ENCODE measurements at regions not wholly inside any gene's neighbourhood (a gene's known extent, or its start where the extent isn't known, plus 50 kb on each side); places are given as distances from the start of the nearest gene placed in this dataset.

DNA sequence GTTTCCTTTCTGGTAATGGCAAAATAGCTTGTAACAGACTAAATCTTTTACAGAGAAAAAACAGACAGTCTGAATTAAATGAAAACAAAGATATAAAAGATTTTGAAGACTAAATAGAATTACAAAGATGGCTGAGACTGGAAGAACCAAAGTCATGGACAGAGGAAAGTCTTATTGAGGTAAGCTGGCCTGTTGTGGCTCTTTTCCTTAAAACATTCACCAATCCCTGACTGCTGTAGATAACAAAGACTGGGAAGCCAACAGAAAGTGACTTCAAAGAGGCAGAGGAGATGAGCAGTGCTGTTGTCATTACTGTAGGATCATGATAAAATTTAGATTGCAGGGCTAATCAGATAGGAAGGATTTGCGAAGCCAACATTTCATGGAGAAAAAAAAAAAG, 517.0 kb downstream of the KIF2B start:
- H3K4me1 ChIP-seq (ENCODE audit: control insufficient read depth in 4 of 4, insufficient read depth in 4 of 4, low read length in 3 of 4), result no peaks in the 10 kb centered on the region
- TF ChIP-seq HNF4G (IDR thresholded peaks at IDR 0.05), result no peak

DNA sequence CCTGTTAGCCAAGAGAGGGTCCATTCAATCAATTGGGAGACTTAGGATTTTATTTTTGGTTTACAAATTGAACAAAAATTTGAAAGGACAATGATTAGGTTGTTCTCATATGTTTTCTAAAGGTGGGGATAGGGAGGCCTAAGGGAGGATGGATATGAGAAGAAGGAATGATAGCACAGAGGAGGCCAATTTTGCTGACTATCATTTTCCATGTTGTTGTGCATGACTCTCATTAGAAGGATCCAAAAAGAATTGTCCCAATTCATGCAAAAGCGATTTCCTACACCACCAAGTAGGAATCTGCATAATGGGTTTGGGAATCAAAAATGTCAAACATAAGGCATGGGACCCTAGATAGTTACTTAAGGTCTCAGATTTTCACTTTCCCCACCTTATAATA, 524.8 kb downstream of the KIF2B start:
- H3K4me1 ChIP-seq (ENCODE audit: control insufficient read depth in 4 of 4, insufficient read depth in 4 of 4, low read length in 3 of 4), result no peaks in the 10 kb centered on the region
- peaks cover 0 to 2% (median 0%) of the 10 kb centered on the region in 4 donors for H3K9me3 ChIP-seq (ENCODE audit: control insufficient read depth in 4 of 4, low read length in 3 of 4)
- WGBS, result 91% methylated on average over 1 of the region's 1 CpG
- no peak overlapping the region for H3K4me3 ChIP-seq (ENCODE audit: low read depth in 1 of 3, low read length in 3 of 3)
- no peak overlapping the region for H3K27ac ChIP-seq (ENCODE audit: low read depth in 1 of 2, low read length in 2 of 2)
- H3K9ac ChIP-seq (ENCODE audit: low read depth in 1 of 2, low read length in 2 of 2), result no peak overlapping the region
- no peaks in the 10 kb centered on the region for H3K27me3 ChIP-seq (ENCODE audit: control insufficient read depth in 4 of 4, insufficient read depth in 4 of 4, low read length in 3 of 4)
- TF ChIP-seq SP1 (IDR thresholded peaks at IDR 0.05), result no peak
- no peak for TF ChIP-seq HNF4A (conservative IDR thresholded peaks at IDR 0.05)
- no peak for TF ChIP-seq EGR1 (IDR thresholded peaks at IDR 0.05; ENCODE audit: low read depth in 2 of 2)
- TF ChIP-seq, protein P1, sequence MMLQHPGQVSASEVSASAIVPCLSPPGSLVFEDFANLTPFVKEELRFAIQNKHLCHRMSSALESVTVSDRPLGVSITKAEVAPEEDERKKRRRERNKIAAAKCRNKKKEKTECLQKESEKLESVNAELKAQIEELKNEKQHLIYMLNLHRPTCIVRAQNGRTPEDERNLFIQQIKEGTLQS (IDR thresholded peaks at IDR 0.05), result no peak
- no peak for TF ChIP-seq YY1 (IDR thresholded peaks at IDR 0.05)
- no peak for TF ChIP-seq HNF4G (IDR thresholded peaks at IDR 0.05)
- TF ChIP-seq, protein P2, sequence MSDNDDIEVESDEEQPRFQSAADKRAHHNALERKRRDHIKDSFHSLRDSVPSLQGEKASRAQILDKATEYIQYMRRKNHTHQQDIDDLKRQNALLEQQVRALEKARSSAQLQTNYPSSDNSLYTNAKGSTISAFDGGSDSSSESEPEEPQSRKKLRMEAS (IDR thresholded peaks at IDR 0.05), result no peak
- no peak for TF ChIP-seq TAF1 (conservative IDR thresholded peaks at IDR 0.05)
- no peak for TF ChIP-seq RAD21 (IDR thresholded peaks at IDR 0.05)
- no peak for TF ChIP-seq GABPA (IDR thresholded peaks at IDR 0.05 in 1 of 2, conservative IDR thresholded peaks at IDR 0.05 in 1 of 2)
- TF ChIP-seq, protein P3, sequence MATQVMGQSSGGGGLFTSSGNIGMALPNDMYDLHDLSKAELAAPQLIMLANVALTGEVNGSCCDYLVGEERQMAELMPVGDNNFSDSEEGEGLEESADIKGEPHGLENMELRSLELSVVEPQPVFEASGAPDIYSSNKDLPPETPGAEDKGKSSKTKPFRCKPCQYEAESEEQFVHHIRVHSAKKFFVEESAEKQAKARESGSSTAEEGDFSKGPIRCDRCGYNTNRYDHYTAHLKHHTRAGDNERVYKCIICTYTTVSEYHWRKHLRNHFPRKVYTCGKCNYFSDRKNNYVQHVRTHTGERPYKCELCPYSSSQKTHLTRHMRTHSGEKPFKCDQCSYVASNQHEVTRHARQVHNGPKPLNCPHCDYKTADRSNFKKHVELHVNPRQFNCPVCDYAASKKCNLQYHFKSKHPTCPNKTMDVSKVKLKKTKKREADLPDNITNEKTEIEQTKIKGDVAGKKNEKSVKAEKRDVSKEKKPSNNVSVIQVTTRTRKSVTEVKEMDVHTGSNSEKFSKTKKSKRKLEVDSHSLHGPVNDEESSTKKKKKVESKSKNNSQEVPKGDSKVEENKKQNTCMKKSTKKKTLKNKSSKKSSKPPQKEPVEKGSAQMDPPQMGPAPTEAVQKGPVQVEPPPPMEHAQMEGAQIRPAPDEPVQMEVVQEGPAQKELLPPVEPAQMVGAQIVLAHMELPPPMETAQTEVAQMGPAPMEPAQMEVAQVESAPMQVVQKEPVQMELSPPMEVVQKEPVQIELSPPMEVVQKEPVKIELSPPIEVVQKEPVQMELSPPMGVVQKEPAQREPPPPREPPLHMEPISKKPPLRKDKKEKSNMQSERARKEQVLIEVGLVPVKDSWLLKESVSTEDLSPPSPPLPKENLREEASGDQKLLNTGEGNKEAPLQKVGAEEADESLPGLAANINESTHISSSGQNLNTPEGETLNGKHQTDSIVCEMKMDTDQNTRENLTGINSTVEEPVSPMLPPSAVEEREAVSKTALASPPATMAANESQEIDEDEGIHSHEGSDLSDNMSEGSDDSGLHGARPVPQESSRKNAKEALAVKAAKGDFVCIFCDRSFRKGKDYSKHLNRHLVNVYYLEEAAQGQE (IDR thresholded peaks at IDR 0.05), result no peak
- no peaks in the 10 kb centered on the region for H3K36me3 ChIP-seq (ENCODE audit: control insufficient read depth in 4 of 4, insufficient read depth in 3 of 4, low read depth in 1 of 4, low read length in 3 of 4)
- no peak for DNase-seq (ENCODE audit: low spot score)

More for the DNA sequence above, 517.0 kb downstream of the KIF2B start:
- Histone ChIP-seq H3K36me3 (ENCODE audit: control insufficient read depth in 4 of 4, insufficient read depth in 3 of 4, low read depth in 1 of 4, low read length in 3 of 4) (no peaks in the 10 kb centered on the region), H3K9ac (ENCODE audit: low read depth in 1 of 2, low read length in 2 of 2) (no peak overlapping the region), H3K27ac (ENCODE audit: low read depth in 1 of 2, low read length in 2 of 2) (no peak overlapping the region), H3K4me3 (ENCODE audit: low read depth in 1 of 3, low read length in 3 of 3) (no peak overlapping the region), H3K9me3 (ENCODE audit: control insufficient read depth in 4 of 4, low read length in 3 of 4) (no peaks in the 10 kb centered on the region), H3K27me3 (ENCODE audit: control insufficient read depth in 4 of 4, insufficient read depth in 4 of 4, low read length in 3 of 4) (no peaks in the 10 kb centered on the region)
- DNase-seq (ENCODE audit: low spot score), result no peak
- WGBS, result 52% methylated on average over 1 of the region's 1 CpG

DNA sequence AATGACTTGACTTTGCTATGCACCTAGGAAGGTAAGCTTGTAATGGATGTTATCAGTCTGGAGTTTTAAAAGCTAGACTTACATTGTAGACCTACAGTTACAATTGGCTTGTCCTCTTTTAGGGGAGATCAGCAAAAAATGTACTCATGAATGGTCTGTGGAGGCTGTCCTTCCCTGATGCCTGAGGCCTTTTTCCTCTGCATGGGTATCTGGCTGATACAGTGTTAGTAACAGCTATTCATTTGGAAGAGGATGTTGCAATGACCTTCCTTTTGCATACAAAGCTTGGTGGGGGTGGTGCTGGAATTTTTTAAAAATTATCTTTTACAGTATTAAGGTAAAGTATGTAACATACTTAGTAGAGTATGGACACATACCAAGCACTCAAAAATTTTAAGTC, 525.5 kb downstream of the KIF2B start:
- Histone ChIP-seq H3K9me3 (ENCODE audit: control insufficient read depth in 4 of 4, low read length in 3 of 4) (peaks cover 0 to 2% (median 0%) of the 10 kb centered on the region in 4 donors), H3K36me3 (ENCODE audit: control insufficient read depth in 4 of 4, insufficient read depth in 3 of 4, low read depth in 1 of 4, low read length in 3 of 4) (no peaks in the 10 kb centered on the region), H3K27ac (ENCODE audit: low read depth in 1 of 2, low read length in 2 of 2) (no peak overlapping the region), H3K27me3 (ENCODE audit: control insufficient read depth in 4 of 4, insufficient read depth in 4 of 4, low read length in 3 of 4) (no peaks in the 10 kb centered on the region), H3K4me3 (ENCODE audit: low read depth in 1 of 3, low read length in 3 of 3) (no peak overlapping the region), H3K4me1 (ENCODE audit: control insufficient read depth in 4 of 4, insufficient read depth in 4 of 4, low read length in 3 of 4) (no peaks in the 10 kb centered on the region), H3K9ac (ENCODE audit: low read depth in 1 of 2, low read length in 2 of 2) (no peak overlapping the region)
- TF ChIP-seq YY1 (IDR thresholded peaks at IDR 0.05) (no peak), TAF1 (conservative IDR thresholded peaks at IDR 0.05) (no peak), NR2F2 (IDR thresholded peaks at IDR 0.05) (no peak), HNF4G (IDR thresholded peaks at IDR 0.05) (no peak), FOXA2 (IDR thresholded peaks at IDR 0.05) (no peak), FOXA1 (IDR thresholded peaks at IDR 0.05) (no peak), HNF4A (conservative IDR thresholded peaks at IDR 0.05) (no peak), EGR1 (IDR thresholded peaks at IDR 0.05; ENCODE audit: low read depth in 2 of 2) (no peak), RAD21 (IDR thresholded peaks at IDR 0.05) (no peak), SP1 (IDR thresholded peaks at IDR 0.05) (no peak)
- TF ChIP-seq, protein P3 (IDR thresholded peaks at IDR 0.05), result no peak
- TF ChIP-seq, protein P4, sequence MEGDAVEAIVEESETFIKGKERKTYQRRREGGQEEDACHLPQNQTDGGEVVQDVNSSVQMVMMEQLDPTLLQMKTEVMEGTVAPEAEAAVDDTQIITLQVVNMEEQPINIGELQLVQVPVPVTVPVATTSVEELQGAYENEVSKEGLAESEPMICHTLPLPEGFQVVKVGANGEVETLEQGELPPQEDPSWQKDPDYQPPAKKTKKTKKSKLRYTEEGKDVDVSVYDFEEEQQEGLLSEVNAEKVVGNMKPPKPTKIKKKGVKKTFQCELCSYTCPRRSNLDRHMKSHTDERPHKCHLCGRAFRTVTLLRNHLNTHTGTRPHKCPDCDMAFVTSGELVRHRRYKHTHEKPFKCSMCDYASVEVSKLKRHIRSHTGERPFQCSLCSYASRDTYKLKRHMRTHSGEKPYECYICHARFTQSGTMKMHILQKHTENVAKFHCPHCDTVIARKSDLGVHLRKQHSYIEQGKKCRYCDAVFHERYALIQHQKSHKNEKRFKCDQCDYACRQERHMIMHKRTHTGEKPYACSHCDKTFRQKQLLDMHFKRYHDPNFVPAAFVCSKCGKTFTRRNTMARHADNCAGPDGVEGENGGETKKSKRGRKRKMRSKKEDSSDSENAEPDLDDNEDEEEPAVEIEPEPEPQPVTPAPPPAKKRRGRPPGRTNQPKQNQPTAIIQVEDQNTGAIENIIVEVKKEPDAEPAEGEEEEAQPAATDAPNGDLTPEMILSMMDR (IDR thresholded peaks at IDR 0.05; ENCODE audit: low read depth, low read length, missing input control), result no peak
- no peak for DNase-seq (ENCODE audit: low spot score)

All from liver (tissue), 8 donors.